ENCODE measurements at regions not wholly inside any gene's neighbourhood (a gene's known extent, or its start where the extent isn't known, plus 50 kb on each side); places are given as distances from the start of the nearest gene placed in this dataset.
"Not testable (repeated sequence)": the region's sequence is repeated elsewhere in the genome, so short reads cannot be mapped to it uniquely, and the experiment has no call there.

- no peak overlapping the region for H3K4me3 ChIP-seq
- H3K27ac ChIP-seq = no peak overlapping the region
These were observed 88.8 kb upstream of the ITGB1 start for GRCh38 chr10:33046792-33047191.

GRCh38 chr10:33045421-33045820, 87.4 kb upstream of the ITGB1 start:
- H3K4me3 ChIP-seq = no peak overlapping the region
- no peak overlapping the region for H3K27ac ChIP-seq

GRCh38 chr10:33042565-33042964, 84.5 kb upstream of the ITGB1 start:
- Histone ChIP-seq H3K4me3 (no peak overlapping the region), H3K27ac (no peak overlapping the region)

GRCh38 chr10:33041783-33042437, 83.9 kb upstream of the ITGB1 start:
- Histone ChIP-seq H3K27ac (no peak overlapping the region), H3K4me3 (no peak overlapping the region)

- Histone ChIP-seq H3K27ac (no peak overlapping the region), H3K4me3 (no peak overlapping the region)
These were observed 82.4 kb upstream of the ITGB1 start for GRCh38 chr10:33040436-33040835.

GRCh38 chr10:33039181-33039580, 81.2 kb upstream of the ITGB1 start:
- no peak overlapping the region for H3K4me3 ChIP-seq

GRCh38 chr10:33038672-33039071, 80.6 kb upstream of the ITGB1 start:
- Histone ChIP-seq H3K4me3 (no peak overlapping the region), H3K27ac (no peak overlapping the region)

More at GRCh38 chr10:33039181-33039580, 81.2 kb upstream of the ITGB1 start:
- no peak overlapping the region for H3K27ac ChIP-seq

GRCh38 chr10:33037726-33038125, 79.7 kb upstream of the ITGB1 start:
- no peak overlapping the region for H3K4me3 ChIP-seq
- H3K27ac ChIP-seq = no peak overlapping the region

GRCh38 chr10:33036670-33037069, 78.6 kb upstream of the ITGB1 start:
- Histone ChIP-seq H3K4me3 (no peak overlapping the region), H3K27ac (no peak overlapping the region)

- H3K27ac ChIP-seq = no peak overlapping the region
- no peak overlapping the region for H3K4me3 ChIP-seq
These were observed 77.4 kb upstream of the ITGB1 start for GRCh38 chr10:33035411-33035810.

- H3K4me3 ChIP-seq = no peak overlapping the region
- H3K27ac ChIP-seq = no peak overlapping the region
These were observed 76.9 kb upstream of the ITGB1 start for GRCh38 chr10:33034931-33035330.

GRCh38 chr10:33032654-33033151, 74.7 kb upstream of the ITGB1 start:
- H3K27ac ChIP-seq = peak overlapping the region in 2 of 21 experiments; percentile 46 to 58
- H3K4me3 ChIP-seq = no peak overlapping the region

GRCh38 chr10:33031815-33032653, 74.0 kb upstream of the ITGB1 start:
- Histone ChIP-seq H3K4me3 (no peak overlapping the region), H3K27ac (peak overlapping the region in 1 of 21 experiments; percentile 58)

- no peak overlapping the region for H3K4me3 ChIP-seq
- H3K27ac ChIP-seq = no peak overlapping the region
These were observed 73.1 kb upstream of the ITGB1 start for GRCh38 chr10:33031171-33031570.

- H3K27ac ChIP-seq = peak overlapping the region in 1 of 21 experiments; percentile 56
- H3K4me3 ChIP-seq = not testable (repeated sequence)
These were observed 70.5 kb upstream of the ITGB1 start for GRCh38 chr10:33028515-33028914.

- no peak overlapping the region for H3K27ac ChIP-seq
- H3K4me3 ChIP-seq = no peak overlapping the region
These were observed 69.1 kb upstream of the ITGB1 start for GRCh38 chr10:33027088-33027487.

- H3K4me3 ChIP-seq = no peak overlapping the region
- peak overlapping the region in 1 of 21 experiments; percentile 11 for H3K27ac ChIP-seq
These were observed 68.4 kb upstream of the ITGB1 start for GRCh38 chr10:33026422-33026821.

- no peak overlapping the region for H3K4me3 ChIP-seq
- H3K27ac ChIP-seq = peak overlapping the region in 1 of 21 experiments; percentile 11
These were observed 67.9 kb upstream of the ITGB1 start for GRCh38 chr10:33025910-33026309.

- Histone ChIP-seq H3K27ac (no peak overlapping the region), H3K4me3 (no peak overlapping the region)
These were observed 67.0 kb upstream of the ITGB1 start for GRCh38 chr10:33025039-33025438.

- H3K27ac ChIP-seq = no peak overlapping the region
- no peak overlapping the region for H3K4me3 ChIP-seq
These were observed 64.7 kb upstream of the ITGB1 start for GRCh38 chr10:33022691-33023090.

- Histone ChIP-seq H3K4me3 (no peak overlapping the region), H3K27ac (no peak overlapping the region)
These were observed 64.1 kb upstream of the ITGB1 start for GRCh38 chr10:33022090-33022489.

Data from skin epidermis (tissue), 12 donors.